PC-9 (cell line): ENCODE measurements at regions not wholly inside any gene's neighbourhood (a gene's known extent, or its start where the extent isn't known, plus 50 kb on each side); places are given as distances from the start of the nearest gene placed in this dataset.

Experiments used
- EZH2 ChIP-seq: fragments of 200-600 bp; sonication (generic); IDR thresholded peaks from 2 replicates; pipeline ENCODE4 v1.8.0; 2017; ENCODE audit warnings: antibody characterized with exemption, low read depth
- TF ChIP-seq, protein P1 (sequence below): fragments of 200-600 bp; sonication (generic); conservative IDR thresholded peaks from 2 replicates; pipeline ENCODE4 v1.6.1; 2017; ENCODE audit warnings: mixed run types, antibody characterized with exemption, mild to moderate bottlenecking, moderate library complexity

- TF ChIP-seq, protein P1, sequence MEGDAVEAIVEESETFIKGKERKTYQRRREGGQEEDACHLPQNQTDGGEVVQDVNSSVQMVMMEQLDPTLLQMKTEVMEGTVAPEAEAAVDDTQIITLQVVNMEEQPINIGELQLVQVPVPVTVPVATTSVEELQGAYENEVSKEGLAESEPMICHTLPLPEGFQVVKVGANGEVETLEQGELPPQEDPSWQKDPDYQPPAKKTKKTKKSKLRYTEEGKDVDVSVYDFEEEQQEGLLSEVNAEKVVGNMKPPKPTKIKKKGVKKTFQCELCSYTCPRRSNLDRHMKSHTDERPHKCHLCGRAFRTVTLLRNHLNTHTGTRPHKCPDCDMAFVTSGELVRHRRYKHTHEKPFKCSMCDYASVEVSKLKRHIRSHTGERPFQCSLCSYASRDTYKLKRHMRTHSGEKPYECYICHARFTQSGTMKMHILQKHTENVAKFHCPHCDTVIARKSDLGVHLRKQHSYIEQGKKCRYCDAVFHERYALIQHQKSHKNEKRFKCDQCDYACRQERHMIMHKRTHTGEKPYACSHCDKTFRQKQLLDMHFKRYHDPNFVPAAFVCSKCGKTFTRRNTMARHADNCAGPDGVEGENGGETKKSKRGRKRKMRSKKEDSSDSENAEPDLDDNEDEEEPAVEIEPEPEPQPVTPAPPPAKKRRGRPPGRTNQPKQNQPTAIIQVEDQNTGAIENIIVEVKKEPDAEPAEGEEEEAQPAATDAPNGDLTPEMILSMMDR: no peak
- no peak for TF ChIP-seq EZH2
Measured at GRCh38 chr5:2111569-2112105, 228.9 kb upstream of the IRX4 start.
